ENCODE measurements at regions not wholly inside any gene's neighbourhood (a gene's known extent, or its start where the extent isn't known, plus 50 kb on each side); places are given as distances from the start of the nearest gene placed in this dataset.
"Not testable (repeated sequence)": the region's sequence is repeated elsewhere in the genome, so short reads cannot be mapped to it uniquely, and the experiment has no call there.

- no peak for DNase-seq (ENCODE audit: low read depth, low spot score)
Measured at GRCh38 chr6:159525445-159526025, 167.5 kb downstream of the SOD2 start.

DNA sequence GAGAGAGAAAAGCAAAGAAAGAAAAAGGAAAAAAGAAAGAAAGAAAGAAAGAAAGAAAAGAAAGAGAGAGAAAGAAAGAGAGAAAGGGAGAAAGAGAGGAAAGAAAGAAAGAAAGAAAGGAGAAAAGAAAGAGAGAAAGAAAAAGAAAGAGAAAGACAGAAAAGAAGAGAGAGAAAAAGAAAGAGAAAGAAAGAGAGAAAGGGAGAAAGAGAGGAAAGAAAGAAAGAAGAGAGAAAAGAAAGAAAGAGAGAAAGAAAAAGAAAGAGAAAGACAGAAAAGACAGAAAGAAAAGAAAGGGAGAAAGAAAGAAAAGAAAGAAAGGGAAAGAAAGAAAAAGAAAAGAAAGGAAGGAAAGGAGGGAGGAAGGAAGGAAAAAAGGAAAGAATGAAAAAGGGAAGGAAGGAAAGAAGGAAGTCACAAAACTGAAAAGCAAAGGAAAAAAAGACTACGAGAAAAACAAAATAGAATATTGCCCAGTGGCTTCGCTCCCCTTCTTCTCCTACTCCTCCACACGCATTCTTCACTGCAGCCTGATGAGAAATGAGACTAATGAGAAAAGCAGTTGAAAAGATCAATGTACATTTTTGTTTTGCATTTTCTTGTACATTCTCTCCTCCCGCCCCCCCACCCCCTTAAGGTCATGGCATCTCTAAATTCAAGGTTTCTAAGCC lies 170.0 kb downstream of the SOD2 start:
- DNase-seq (ENCODE audit: low read depth, low spot score) = no peak

- no peak for DNase-seq (ENCODE audit: low read depth, low spot score)
Measured at GRCh38 chr6:159521962-159522361, 171.1 kb downstream of the SOD2 start.

DNA sequence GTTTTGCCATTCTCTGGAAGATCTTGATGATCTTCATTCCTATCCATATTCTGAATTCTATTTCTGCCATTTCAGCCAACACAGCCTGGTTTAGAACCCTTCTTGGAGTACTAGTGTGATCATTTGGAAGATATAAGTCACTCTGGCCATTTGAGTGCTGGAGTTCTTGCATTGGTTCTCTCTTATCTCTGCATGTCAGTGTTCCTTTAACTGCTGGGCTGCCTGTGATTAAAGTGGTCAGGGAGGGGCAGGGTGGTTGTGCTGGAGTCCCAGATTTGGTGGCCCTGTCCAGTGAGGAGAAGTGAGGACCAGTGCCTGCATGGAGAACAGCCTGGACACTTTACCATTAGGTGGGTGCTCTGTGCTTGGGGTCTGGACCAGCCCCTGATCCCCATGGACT lies 173.0 kb downstream of the SOD2 start:
- no peak for DNase-seq (ENCODE audit: low read depth, low spot score)

- not testable (repeated sequence) for DNase-seq (ENCODE audit: low read depth, low spot score)
Measured at GRCh38 chr6:159515811-159516210, 177.2 kb downstream of the SOD2 start.

GRCh38 chr6:159513914-159514313 lies 179.1 kb downstream of the SOD2 start:
- DNase-seq (ENCODE audit: low read depth, low spot score) = no peak

DNA sequence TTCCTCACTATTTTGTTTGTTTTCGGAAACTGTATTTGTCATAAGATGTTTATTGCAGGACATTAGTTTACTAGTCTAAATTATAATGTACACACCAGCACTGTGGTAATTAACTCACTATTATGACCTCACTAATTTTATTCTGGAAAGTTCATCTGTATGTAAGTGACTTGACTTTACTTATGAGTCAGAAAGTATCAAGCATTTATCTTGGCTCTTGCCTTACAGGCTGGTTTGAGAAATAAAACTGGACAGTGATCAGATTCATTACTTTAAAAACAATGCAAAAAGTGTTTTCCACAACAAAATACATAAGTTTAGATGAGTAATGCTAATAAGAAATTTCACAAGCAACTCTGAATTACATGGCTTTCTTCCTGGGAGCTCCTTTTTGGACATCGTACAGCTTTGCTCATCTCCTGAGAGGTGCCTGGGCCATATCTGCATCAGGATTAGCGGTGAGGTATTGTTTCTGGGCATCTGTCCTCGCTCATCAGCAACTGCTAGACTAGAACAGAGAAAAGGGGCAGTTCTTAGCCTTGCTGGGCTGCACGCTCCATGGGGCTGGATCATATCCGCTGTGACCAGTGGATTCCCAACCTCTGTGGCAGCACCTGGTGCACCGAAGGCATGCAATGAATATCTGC lies 179.8 kb downstream of the SOD2 start:
- DNase-seq (ENCODE audit: low read depth, low spot score) = no peak

GRCh38 chr6:159512571-159512970 lies 180.5 kb downstream of the SOD2 start:
- DNase-seq (ENCODE audit: low read depth, low spot score) = no peak

DNA sequence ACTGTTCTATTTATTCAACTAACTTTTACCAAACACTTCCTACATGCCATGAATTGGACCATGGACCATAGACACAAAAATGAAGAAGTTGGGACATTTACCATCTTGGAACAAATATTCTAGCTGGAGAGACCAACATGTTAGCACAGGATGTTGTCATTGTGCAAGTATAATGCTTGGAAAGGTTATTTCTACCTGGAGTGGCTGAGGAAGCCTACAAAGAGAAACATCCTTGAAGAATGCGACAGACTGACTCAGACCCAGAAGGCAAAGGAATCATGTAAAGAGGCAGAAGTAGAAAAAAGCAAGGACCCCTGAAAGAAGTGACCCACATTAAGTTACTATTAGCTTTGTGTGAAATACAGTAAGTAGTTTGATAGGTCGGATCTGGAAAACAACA lies 180.9 kb downstream of the SOD2 start:
- DNase-seq (ENCODE audit: low read depth, low spot score) = no peak

- no peak for DNase-seq (ENCODE audit: low read depth, low spot score)
Measured at GRCh38 chr6:159510141-159510540, 182.9 kb downstream of the SOD2 start.

GRCh38 chr6:159508931-159509330 lies 184.1 kb downstream of the SOD2 start:
- DNase-seq (ENCODE audit: low read depth, low spot score) = no peak

- DNase-seq (ENCODE audit: low read depth, low spot score) = no peak
Measured at GRCh38 chr6:159506048-159506447, 187.0 kb downstream of the SOD2 start.

GRCh38 chr6:159505140-159505922 lies 187.7 kb downstream of the SOD2 start:
- DNase-seq (ENCODE audit: low read depth, low spot score) = no peak

GRCh38 chr6:159501558-159501957 lies 191.5 kb downstream of the SOD2 start:
- no peak for DNase-seq (ENCODE audit: low read depth, low spot score)

DNA sequence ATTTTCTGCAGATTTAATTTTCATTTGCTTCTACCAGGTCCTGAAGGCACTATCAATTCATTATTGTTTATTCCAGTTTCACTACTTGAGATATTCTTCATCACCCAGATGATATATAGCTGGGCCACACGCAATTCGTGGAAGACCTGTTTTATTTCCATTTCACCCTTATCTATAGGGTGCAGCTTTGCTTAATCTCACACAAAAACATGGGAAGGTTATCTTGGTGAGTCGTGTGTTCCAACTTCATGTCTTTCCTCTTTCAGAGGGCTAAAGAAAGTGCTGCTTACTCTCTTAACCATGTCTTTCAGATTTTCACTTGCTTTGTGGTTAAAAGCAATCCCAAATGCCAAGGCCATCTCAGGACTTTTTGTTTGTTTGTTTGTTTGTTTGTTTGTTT lies 194.0 kb downstream of the SOD2 start:
- DNase-seq (ENCODE audit: low read depth, low spot score) = no peak

GRCh38 chr6:159494586-159494972 lies 198.5 kb downstream of the SOD2 start:
- DNase-seq (ENCODE audit: low read depth, low spot score) = no peak

DNA sequence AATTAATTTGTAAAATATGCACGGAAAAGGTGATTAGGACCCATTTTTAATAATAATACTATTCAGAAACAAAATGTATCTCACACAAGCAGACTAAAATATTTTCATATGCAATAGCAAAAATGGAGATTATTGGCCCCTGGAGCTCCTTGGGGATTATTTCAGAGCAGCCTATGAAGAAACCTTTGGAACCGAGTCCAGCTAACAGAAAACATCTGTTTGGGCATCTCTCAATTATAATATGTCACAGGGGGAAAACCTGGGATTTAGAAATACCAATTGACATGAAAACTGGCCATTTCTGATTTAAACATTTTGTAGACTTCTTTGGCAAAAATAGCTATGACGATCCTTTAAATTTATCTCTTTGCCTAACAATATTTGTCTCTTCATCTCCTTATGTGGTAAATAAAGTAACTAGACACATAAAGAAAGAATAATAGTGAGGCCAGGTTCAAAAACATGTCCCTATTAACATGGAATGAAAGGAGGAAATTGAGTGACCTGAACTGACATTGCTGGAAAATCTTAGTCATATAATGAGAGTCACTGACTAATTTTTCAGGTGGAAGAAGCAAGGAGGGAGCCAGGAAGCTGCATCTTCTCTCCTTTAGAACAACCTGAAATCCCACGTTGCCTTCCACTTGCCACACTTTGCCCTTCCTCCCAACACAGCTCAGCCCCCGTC lies 199.0 kb downstream of the SOD2 start:
- DNase-seq (ENCODE audit: low read depth, low spot score) = no peak

GRCh38 chr6:159493231-159493897 lies 199.7 kb downstream of the SOD2 start:
- DNase-seq (ENCODE audit: low read depth, low spot score) = no peak

- no peak for DNase-seq (ENCODE audit: low read depth, low spot score)
Measured at GRCh38 chr6:159490298-159490937, 202.6 kb downstream of the SOD2 start.

- no peak for DNase-seq (ENCODE audit: low read depth, low spot score)
Measured at GRCh38 chr6:159487636-159488035, 205.4 kb downstream of the SOD2 start.

GRCh38 chr6:159483259-159483658 lies 209.8 kb downstream of the SOD2 start:
- no peak for DNase-seq (ENCODE audit: low read depth, low spot score)

Measured in brain pericyte (primary cell).